ENCODE measurements at regions not wholly inside any gene's neighbourhood (a gene's known extent, or its start where the extent isn't known, plus 50 kb on each side); places are given as distances from the start of the nearest gene placed in this dataset.

DNA sequence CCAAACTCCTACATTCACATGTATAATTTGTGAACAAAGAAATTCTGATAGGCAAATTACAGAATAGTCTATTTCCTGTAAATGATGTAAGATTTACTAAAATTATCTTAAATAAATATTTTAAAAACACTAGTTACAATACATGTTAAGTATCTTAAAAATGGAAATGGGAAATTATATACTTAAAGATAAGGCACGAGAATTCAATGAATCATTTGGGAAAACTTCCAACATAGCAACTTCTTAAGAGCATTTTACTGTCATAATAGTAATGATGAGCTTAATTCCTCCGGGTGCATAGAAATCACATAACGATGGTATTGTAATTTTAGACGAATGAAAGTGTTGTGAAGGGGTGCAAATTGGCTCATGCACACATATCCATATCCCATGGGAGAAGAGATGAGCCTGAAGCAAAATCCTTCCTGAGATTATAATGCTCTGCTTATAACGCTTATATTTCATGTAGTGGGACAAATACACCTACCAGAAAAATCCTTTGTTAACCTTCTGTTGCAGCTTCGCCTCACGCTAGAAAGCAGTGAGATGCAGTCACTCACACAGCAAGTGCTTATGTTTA, 873.5 kb downstream of the PDHA2 start:
- H3K9me3 ChIP-seq (replicated peaks in 1 of 11) = no peaks in the 10 kb centered on the region
- H4K20me1 ChIP-seq = no peaks in the 10 kb centered on the region
- H3K4me1 ChIP-seq = no peaks in the 10 kb centered on the region
- H3K4me2 ChIP-seq = no peak overlapping the region
- H3K27me3 ChIP-seq = no peaks in the 10 kb centered on the region
- no peak for TF ChIP-seq Cebpa-rat (IDR thresholded peaks at IDR 0.05)
- H3K27ac ChIP-seq = no peak overlapping the region
- no peaks in the 10 kb centered on the region for H3K36me3 ChIP-seq
- H3K9ac ChIP-seq = no peak overlapping the region
- no peak overlapping the region for H3K4me3 ChIP-seq

DNA sequence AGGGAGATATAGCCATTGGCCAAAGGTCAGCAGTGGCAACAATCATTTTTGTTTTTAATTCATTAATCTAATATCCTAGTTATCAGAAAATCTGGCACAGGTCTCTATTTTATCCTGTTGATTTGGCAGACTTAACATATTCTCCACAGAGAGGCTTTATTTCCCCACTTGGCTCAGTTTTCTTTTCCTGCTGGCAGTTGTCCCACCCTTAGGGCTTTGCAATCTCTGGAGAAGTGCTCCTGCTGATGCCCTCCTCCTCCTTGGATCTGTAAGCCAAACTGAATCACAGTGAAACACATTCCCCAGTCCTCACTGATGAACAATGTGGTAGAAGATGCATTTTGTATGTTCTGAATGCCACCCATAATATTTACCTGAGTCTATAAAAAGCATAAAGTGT, 889.7 kb downstream of the PDHA2 start:
- Histone ChIP-seq H3K9me3 (replicated peaks in 1 of 11) (peaks cover 0 to 11% (median 9%) of the 10 kb centered on the region in 11 experiments; a peak in 12 of 22 replicates), H3K4me1 (no peaks in the 10 kb centered on the region), H3K4me2 (no peak overlapping the region), H3K36me3 (no peaks in the 10 kb centered on the region), H3K4me3 (no peak overlapping the region), H4K20me1 (no peaks in the 10 kb centered on the region), H3K27me3 (no peaks in the 10 kb centered on the region), H3K27ac (no peak overlapping the region), H3K9ac (no peak overlapping the region)
- TF ChIP-seq Cebpa-rat (IDR thresholded peaks at IDR 0.05) = no peak

DNA sequence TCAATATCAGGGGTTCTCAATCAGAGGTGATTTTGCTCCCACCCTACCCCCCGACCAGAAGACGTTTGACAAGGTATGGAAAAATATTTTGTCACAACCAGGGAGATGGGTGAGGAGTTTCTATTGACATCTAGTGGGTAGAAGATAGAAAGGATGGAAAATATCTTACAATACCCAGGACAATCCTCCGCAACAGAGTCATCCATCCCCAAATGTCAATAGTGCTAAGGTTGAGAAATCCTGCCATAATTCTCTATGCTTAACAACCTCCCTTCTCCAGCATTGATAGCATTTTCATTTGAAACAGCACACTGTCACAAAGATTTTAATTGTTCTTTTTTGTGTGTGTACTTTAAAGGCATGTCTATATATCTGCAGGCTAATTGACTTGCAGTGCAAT, 890.5 kb downstream of the PDHA2 start:
- no peaks in the 10 kb centered on the region for H3K4me1 ChIP-seq
- H3K27me3 ChIP-seq = no peaks in the 10 kb centered on the region
- H3K27ac ChIP-seq = no peak overlapping the region
- no peak overlapping the region for H3K4me3 ChIP-seq
- peaks cover 0 to 11% (median 9%) of the 10 kb centered on the region in 11 experiments; a peak in 12 of 22 replicates for H3K9me3 ChIP-seq (replicated peaks in 1 of 11)
- TF ChIP-seq Cebpa-rat (IDR thresholded peaks at IDR 0.05) = no peak
- no peak overlapping the region for H3K4me2 ChIP-seq
- H3K36me3 ChIP-seq = no peaks in the 10 kb centered on the region
- no peak overlapping the region for H3K9ac ChIP-seq
- H4K20me1 ChIP-seq = no peaks in the 10 kb centered on the region

DNA sequence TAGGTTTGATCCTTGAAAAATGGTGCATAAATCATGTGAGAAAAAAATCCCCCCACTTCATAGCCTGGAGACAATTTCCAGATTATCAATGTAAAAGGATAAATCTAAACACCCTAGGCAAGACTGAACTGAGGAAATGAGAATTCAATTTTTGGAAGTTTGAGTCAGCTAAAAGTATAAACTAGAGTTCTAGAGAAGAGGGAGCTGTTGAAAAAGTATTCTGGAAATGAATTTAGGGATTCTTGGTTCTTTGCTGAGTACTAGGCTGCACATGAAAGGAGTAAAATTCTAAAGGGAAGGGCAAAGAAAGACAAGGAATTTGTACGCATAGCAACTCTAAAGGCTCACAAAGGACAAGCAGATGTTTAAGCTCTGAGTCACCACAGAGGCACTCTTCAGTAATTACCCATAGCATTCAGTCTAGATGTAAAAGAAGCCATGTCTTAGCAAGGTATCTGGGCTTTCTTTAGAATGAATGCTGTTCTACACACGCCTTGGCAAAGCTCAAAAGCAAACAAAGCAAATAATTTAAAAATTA, 896.5 kb downstream of the PDHA2 start:
- TF ChIP-seq Cebpa-rat (IDR thresholded peaks at IDR 0.05) = no peak
- no peaks in the 10 kb centered on the region for H3K36me3 ChIP-seq
- no peaks in the 10 kb centered on the region for H3K4me1 ChIP-seq
- no peak overlapping the region for H3K4me3 ChIP-seq
- no peaks in the 10 kb centered on the region for H3K27me3 ChIP-seq
- no peak overlapping the region for H3K9ac ChIP-seq
- H3K4me2 ChIP-seq = no peak overlapping the region
- H4K20me1 ChIP-seq = no peaks in the 10 kb centered on the region
- H3K27ac ChIP-seq = no peak overlapping the region
- peaks cover 0 to 11% (median 9%) of the 10 kb centered on the region in 11 experiments; a peak in 12 of 22 replicates for H3K9me3 ChIP-seq (replicated peaks in 1 of 11)

DNA sequence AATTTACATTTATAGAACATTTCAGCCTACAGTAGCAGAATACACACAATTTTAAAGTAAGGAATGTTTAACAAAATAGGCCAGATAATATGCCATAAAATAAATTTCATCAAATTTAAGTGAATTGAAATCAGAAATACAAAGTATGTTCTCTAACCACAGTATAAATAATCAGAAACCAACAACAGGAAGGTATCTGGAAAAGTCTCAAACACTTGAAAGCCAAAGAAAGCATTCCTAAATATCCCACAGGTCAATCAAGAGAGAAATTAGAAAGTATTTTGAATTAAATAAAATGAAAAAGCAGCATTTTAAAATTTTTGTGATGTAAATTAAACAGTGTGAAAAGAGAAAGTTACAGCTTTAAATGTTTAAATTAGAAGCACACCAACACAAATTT, 899.2 kb downstream of the PDHA2 start:
- no peak overlapping the region for H3K9ac ChIP-seq
- TF ChIP-seq Cebpa-rat (IDR thresholded peaks at IDR 0.05) = no peak
- H3K9me3 ChIP-seq (replicated peaks in 1 of 11) = peaks cover 8 to 18% (median 12%) of the 10 kb centered on the region in 11 experiments
- H3K27me3 ChIP-seq = no peaks in the 10 kb centered on the region
- no peaks in the 10 kb centered on the region for H3K4me1 ChIP-seq
- H4K20me1 ChIP-seq = no peaks in the 10 kb centered on the region
- H3K27ac ChIP-seq = no peak overlapping the region
- H3K36me3 ChIP-seq = no peaks in the 10 kb centered on the region
- H3K4me3 ChIP-seq = no peak overlapping the region
- H3K4me2 ChIP-seq = no peak overlapping the region

DNA sequence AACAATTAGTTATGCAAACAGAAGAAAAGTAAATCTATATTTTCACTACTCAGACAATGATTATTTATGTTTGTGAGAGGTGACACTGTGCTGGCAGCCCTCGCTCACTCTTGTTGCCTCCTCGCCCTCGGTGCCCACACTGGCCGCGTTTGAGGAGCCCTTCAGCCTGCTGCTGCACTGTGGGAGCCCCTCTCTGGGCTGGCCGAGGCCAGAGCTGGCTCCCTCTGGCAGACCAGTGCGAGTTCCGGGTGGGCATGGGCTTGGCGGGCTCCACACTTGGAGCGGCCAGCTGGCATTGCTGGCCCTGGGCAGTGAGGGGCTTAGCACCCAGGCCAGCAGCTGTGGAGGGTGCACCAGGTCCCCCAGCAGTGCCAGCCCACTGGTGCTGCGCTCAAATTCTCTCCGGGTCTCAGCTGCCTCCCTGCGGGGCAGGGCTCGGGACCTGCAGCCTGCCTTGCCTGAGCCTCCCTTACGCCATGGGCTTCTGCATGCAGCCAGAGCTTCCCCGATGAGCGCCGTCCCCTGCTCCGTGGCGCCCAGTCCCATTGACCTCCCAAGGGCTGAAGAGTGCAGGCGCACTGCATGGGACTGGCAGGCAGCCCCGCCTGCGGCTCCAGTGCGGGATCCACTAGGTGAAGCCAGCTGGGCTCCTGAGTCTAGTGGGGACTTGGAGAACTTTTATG, 902.6 kb downstream of the PDHA2 start:
- Histone ChIP-seq H3K27ac (no peak overlapping the region), H3K9me3 (replicated peaks in 1 of 11) (peaks cover 8 to 18% (median 12%) of the 10 kb centered on the region in 11 experiments), H4K20me1 (no peaks in the 10 kb centered on the region), H3K4me3 (no peak overlapping the region), H3K27me3 (no peaks in the 10 kb centered on the region), H3K4me1 (no peaks in the 10 kb centered on the region), H3K4me2 (no peak overlapping the region), H3K36me3 (no peaks in the 10 kb centered on the region), H3K9ac (no peak overlapping the region)
- no peak for TF ChIP-seq Cebpa-rat (IDR thresholded peaks at IDR 0.05)

DNA sequence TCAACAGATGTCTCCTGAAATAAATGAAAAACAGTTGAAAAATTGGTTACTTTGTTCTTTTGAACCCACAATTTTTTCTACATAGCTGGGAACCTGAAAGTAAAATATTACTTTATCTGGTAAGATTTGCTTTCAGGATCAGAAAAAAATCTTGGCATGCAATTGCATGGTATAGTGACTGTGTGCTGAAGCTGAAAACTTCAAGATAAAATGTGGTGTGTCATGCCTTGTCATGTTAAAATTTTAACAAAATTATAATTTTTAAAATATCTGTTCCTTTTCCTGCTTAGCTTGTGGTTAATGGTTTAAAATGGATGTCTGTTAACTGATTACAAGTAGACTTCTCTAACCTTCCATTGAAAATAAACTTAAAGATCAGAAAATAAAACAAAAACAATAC, 904.8 kb downstream of the PDHA2 start:
- Histone ChIP-seq H3K27me3 (no peaks in the 10 kb centered on the region), H3K36me3 (no peaks in the 10 kb centered on the region), H3K4me2 (no peak overlapping the region), H3K4me3 (no peak overlapping the region), H3K4me1 (no peaks in the 10 kb centered on the region), H3K9ac (no peak overlapping the region), H3K27ac (no peak overlapping the region), H4K20me1 (no peaks in the 10 kb centered on the region), H3K9me3 (replicated peaks in 1 of 11) (peaks cover 12 to 27% (median 13%) of the 10 kb centered on the region in 11 experiments)
- no peak for TF ChIP-seq Cebpa-rat (IDR thresholded peaks at IDR 0.05)

DNA sequence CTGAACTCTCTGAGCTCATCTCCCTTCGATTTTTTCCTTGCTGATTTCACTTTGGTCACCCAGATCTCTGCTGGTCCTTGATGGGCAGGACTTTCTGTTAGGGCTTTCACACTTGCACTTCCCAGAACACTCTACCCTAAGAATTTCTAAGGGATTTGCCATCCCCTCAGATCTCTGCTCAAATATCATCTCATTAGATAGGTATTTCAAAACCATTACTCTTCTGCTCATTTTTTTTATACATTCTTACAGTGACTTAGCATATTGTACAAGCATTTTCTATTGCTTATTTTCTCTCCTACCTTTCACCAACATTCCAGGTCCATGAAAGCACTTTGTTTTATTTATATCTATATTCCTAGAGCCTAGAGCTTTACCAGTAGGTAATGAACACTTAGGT, 913.3 kb downstream of the PDHA2 start:
- no peak overlapping the region for H3K9ac ChIP-seq
- no peak for TF ChIP-seq Cebpa-rat (IDR thresholded peaks at IDR 0.05)

DNA sequence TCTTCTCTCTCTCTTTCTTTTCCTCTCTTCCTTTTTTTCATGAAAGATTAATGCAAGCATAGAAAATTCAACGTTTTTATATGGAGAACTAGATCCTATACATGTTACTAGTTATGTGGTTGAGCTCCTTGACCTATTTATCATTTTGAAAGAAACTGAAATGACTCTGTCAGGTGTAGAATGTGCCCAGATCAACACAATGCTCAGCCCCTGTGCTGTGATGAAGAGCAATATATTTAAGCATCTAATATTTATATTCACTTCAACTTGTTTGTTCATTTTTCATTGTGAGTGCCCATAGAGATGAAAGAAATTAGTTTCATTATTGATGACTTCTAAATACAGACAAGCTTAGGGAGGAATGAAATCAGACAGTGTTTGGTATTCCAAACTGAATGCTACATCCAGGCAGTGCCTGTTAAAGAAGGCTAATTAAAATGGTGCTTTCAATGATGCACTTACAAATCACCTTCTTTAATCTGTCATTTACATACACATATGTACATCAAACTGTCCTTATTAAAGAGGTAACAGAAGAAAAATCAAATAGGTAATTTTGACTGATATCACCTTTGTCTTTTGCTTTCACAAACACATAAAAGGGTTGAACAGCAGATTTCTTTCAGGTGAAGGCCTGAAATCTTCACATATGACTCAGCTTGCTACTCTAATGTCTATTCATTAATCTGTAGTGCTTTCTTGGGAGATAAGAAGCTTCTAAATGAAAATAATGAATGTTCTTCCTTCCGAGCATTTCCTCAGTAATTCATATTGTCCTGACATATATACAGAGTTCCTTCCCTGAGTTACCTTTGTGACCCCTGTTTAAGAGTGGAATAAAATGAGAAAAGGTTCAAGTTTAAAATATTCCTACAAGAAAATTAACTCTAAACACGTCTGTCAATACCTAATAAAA, 915.9 kb downstream of the PDHA2 start:
- H3K27me3 ChIP-seq = no peaks in the 10 kb centered on the region
- no peaks in the 10 kb centered on the region for H3K4me1 ChIP-seq
- H3K27ac ChIP-seq = no peak overlapping the region
- no peak overlapping the region for H3K4me3 ChIP-seq
- H3K9ac ChIP-seq = no peak overlapping the region
- H3K36me3 ChIP-seq = no peaks in the 10 kb centered on the region
- H3K9me3 ChIP-seq (replicated peaks in 1 of 11) = no peaks in the 10 kb centered on the region
- no peaks in the 10 kb centered on the region for H4K20me1 ChIP-seq
- no peak overlapping the region for H3K4me2 ChIP-seq
- TF ChIP-seq Cebpa-rat (IDR thresholded peaks at IDR 0.05) = no peak

More for the DNA sequence above, 913.3 kb downstream of the PDHA2 start:
- Histone ChIP-seq H3K4me3 (no peak overlapping the region), H3K4me1 (no peaks in the 10 kb centered on the region), H3K27ac (no peak overlapping the region), H3K27me3 (no peaks in the 10 kb centered on the region), H3K4me2 (no peak overlapping the region), H4K20me1 (no peaks in the 10 kb centered on the region), H3K9me3 (replicated peaks in 1 of 11) (peaks cover 0 to 14% (median 0%) of the 10 kb centered on the region in 11 experiments; a peak in 4 of 22 replicates), H3K36me3 (no peaks in the 10 kb centered on the region)

Measured in BLaER1 treated with 17β-estradiol and CSF1 and Interleukin-3, amounts not matched to agents 10 nM and 100 nM (cell line).